GM21619 (cell line): ENCODE measurements at regions not wholly inside any gene's neighbourhood (a gene's known extent, or its start where the extent isn't known, plus 50 kb on each side); places are given as distances from the start of the nearest gene placed in this dataset.

ENCODE experiments used
- ATAC-seq: cut with Tn5 transposase; IDR thresholded peaks from one replicate; pipeline ENCODE4 v1.9.1; 2021; ENCODE audit not compliant: unreplicated experiment

DNA sequence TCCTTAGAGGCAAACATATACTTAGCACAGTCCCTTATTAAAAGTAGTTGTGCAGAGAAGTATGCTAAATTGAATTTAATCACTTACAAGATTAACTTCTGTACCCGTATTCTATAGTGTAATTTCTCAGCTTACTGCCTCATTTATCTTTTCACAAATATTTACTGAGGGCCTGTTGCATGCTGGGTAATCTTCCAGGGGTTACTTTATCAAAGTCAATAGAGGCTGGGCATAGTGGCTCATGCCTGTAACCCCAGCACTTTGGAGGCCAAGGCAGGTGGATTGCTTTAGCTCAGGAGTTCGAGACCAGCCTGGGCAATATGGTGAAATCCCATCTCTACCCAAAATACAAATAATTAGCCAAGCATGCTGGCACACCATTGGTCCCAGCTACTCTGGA, 111.7 kb upstream of the RAB27B start:
- ATAC-seq = no peak

DNA sequence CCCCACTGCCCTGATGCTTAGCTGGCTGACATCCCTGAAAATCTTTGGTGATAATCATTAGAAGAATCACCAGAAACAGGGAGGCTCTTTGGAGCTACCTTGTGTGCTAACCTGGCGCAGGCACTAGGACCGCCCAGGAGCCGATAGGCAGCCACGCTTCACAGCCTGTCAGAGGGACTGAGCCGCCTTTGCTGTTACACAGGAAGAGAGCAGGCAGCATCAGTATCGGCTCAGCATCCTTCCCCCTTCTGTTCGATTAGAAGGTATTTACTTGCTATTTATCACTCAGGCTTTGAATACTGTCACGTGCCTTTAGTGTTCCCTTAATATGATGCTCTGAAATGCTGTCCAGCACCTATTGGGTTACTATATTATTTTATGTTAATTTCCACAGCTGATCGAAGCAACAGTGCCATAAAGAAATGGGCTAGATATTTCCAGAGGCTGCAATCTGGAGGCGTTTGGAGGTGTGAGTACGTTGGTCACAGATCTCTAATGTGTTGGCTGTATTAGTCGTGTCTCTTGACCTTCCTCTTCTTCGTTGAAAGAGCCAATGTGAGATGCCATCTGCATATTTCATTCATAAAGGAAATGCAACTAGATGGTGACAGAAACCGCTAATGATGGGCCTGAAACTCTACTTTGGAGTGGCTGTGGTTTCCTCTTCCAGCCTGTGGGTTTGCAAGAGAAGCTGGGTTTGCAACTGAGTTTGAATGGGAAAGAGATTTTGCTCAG, 110.4 kb upstream of the RAB27B start:
- peak; percentile 83 for ATAC-seq

DNA sequence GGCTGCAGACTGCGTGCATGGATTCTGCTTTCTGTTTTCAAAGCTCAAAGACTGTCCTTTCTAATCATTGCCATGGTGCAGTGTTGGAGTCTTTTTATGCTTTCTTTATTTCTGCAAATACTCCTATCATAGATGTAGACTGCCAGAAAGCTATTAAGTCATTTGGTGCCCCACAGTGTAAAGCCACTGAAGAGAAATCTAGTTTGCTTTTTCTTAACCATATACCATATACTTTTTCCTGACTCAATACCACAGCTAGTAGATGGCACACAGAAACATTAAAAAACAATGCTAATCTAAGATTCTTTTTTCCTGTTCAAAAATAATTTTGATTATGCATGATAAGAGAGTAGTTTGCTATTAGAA, 109.9 kb upstream of the RAB27B start:
- no peak for ATAC-seq

DNA sequence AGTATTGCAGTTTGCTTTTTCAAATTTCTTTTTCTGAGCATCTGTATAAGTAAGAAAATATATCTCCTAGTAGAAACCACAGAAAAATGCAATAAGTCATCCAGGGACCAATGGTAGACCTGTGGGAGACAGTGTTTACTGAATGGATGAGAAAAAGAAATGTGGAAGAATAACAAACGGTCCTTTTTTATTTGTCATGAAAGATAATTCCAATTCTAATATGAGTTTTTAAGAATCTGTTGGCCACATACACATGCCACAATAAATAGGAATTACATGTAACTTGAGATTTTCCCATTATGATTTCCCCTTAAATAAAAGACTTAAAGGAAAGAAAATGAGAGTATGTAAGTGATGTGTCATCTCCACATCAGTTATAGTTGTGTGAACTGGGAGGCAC, 107.7 kb upstream of the RAB27B start:
- no peak for ATAC-seq

DNA sequence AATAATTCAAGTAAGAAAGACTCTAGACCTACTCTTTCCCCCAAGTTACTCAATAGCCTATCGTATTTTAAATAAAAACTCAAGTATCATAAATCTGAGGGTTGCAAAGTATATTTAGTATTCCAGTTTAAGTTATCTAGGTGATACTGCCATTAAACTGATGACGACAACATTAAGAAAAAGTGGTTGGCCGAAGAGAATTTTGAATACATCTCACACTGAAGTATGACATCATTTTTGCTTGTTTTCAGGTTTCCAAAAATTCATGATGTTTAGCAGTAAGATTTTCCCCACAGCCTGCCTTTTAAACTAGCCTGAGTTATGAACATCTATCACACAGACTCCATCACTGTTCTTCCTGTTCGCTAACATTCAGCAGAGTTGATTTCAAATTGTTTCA, 102.1 kb upstream of the RAB27B start:
- ATAC-seq = no peak

DNA sequence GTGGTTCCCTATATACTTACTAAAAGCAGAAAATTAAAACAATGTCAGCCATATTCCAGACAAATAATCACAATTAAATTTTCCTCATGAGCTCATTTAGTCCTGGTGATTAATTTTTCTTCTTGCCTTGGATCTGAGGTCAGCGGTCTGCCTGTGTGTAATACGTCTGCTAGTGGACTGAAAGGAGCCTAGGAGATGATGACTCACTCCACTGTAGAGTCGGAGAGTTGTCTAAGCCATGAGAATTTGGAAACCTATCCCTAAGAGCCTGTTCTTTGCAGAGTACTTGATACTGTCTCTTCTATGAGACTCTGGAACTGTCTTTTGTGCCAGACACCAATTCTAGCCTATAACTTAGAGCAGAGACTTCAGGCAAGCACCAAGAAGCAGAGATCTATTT, 94.2 kb upstream of the RAB27B start:
- no peak for ATAC-seq

DNA sequence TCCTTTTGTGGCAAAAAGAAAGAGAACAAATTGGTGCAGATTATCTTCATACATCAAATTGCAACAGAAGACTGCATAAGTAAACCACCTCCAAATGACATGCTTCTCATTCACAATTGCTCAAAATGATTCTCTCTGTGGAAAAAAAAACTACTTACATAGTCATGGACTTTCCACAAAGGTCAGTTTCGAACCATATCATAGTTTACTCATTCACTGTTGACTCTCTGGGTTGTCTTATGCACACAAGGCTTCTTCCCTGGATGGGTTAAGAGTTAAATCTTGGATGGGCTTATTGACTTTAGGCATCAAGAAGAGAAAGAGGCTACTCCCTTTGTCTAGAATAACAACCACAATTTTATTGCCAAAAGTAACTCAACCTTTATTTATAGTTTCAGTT, 91.3 kb upstream of the RAB27B start:
- no peak for ATAC-seq

DNA sequence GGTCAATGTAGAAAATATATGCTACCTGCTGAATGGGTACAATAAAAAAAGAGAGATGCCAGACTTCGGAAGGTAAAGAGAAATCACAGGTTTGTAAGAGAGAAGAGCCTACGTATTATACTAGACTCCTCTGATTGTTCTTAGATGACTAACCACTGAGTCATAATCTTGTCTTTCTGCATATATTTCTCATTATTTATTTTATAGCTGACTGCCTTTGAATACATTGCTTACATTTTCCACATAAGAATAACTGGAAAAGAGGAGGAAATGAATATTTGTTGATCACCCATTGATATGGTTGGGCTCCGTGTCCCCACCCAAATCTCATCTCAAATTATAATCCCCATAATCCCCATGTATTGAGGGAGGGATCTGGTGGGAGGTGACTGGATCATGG, 90.3 kb upstream of the RAB27B start:
- ATAC-seq = no peak

DNA sequence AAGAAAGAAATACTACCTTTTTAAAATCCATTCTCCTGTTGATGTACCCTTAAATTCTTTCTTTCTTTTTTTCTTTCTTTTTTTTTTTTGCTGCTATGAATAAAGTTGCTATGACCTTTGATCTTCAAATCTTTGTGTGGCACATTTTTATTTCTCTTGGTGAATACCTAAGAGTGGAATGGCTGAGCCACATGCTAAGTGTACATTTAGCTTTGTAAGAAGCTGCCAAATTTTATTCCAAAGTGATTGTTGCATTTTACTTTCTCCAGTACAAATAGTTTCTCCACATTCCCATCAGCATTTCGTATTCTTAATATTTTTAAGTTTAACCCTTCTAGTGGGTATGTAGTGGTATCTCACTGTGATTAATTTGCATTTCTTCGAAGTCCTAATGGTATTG, 88.8 kb upstream of the RAB27B start:
- no peak for ATAC-seq

DNA sequence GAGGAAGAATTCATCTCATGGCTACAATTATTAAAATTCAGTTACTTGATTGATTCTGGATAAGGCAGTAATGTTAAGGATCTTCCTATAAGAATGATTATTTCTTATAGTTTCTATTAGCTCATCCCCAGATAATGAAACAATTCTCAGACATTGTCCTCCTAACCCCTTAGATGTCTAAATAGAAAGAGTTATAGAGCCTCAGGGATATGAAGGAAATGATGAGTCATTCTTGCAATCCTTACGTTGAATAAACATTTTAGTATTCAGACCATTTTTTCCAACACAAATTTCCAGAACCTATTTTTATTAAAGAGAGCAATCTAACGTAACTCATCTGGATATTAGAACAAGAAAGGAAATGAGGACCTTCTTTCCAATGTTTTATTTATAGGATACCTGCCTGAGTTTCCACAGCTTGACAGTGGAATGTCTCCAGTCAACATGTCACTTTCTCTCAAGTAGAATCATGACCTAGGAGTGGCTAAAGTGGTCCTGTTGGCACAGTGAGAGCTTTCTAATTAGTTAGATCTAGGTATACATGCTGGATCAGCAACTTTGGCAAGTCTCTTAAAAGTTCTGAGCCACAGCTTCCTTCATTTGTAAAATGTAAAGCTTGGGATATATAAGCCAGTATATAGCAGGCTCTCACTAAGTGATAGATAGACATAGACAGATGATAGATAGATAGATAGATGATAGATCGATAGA, 88.0 kb upstream of the RAB27B start:
- ATAC-seq = no peak

DNA sequence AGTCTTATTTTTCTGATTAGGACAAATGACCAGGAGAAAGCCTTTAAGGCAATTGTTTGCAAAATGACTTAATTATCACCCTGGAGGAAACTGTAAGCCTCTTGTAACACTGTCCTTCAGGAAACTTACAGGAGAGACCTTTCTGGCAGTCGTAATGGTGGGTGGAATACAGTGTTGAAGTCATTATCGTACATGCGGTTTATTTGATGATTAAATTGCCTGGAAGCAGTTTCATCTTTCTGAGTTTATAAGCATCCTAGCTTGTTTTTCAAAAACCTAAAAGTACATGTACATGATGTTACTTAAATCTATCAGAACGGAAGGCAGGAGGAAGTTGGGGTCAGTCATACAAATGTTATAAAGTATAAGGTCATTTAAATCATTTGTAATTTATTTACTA, 86.2 kb upstream of the RAB27B start:
- ATAC-seq = no peak

DNA sequence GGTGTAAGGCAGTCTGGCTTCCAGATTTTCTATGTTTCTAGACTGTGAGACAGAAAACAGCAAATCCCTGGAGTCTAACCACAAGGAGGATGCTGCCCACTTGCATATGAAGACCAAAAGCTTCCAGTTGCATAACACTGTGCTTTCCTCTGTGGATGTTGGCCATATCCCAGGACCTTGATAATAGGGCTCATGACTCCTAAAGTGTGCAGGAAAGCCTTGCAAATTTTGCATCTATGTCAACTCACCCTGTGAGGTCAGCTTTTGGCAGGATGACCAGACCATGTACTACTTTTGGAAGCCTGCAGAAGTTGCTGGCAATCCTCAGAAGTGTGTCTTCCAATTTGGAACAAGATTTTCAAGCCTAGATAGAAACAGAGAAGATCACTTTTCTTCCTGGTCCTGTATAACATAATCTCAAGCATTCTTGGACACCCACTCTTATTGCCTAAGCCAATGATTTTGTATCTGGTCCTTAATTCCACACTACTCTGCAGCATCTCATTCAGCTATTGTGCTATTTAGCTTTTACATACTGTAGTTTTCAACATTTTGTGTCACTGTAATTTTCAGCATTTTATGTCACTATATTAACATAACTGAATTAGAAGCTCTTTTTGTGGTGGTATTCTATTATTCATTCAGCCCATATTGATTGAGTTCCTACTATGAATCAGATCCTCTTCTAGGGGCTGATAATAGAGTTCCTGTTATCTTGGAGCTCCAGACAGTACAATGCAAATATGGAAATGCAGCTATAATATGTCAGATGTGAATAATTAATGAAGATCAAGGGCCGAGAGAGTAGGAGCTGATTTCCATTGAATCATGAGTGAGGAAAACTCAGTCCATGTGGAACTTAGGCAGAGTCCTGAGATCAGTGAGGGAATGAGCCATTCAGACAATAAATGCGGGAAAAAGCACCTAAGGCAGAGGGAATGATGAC, 85.3 kb upstream of the RAB27B start:
- no peak for ATAC-seq

DNA sequence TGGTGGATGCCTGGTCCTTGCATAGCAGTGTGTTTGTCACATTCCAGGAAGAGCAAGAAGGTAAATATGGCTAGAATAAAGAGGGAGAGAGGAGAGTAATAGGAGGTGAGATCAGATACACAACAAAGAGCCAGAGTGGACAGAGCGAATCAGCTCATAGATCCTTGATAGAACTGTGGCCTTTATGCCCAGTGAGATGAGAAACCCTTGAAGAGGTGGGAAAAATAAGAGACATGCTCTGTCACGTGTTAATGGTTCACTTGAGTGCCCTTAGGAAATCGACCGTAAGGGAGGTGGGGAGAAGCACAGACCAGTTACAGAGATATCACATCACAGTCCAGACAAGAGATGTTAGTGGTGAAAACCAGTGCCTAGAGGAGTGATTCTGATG, 84.7 kb upstream of the RAB27B start:
- ATAC-seq = no peak

DNA sequence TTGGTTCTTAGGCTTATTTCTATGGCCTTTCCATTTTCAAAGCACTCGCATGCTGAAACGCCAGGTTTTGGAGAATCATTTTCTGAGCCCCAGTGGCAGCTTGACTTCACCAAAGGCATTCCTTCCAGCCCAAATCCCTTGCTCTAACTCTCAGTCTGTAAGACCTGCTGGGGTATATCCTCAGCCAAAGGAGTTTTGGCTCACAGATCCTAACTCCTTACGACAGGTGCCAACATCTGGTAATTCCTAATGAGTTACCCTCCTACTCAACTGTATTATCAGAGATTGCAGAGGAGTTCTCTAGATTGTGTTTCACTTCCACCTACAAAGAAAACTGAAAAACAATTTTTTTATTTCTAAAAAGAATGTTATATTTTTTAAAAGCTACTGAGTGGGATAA, 79.0 kb upstream of the RAB27B start:
- ATAC-seq = no peak

DNA sequence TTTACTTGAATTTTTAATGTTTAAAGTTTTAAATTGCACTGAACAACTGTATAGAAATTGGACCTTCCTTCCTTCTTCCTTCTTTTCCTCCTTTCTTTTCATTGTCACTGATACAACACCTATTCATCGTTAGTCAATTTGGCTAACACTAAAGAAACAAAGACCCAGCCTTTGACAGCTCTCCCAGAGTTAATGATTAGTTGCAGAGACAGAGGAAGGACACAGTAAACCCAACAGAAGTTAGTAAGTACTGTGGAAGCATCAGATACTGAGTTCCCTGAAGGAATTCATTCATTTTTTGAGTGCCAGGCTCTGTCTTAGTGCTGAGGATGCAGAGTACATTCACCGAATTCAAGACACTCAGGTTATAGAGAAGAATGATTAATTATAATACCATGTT, 77.9 kb upstream of the RAB27B start:
- ATAC-seq = no peak

DNA sequence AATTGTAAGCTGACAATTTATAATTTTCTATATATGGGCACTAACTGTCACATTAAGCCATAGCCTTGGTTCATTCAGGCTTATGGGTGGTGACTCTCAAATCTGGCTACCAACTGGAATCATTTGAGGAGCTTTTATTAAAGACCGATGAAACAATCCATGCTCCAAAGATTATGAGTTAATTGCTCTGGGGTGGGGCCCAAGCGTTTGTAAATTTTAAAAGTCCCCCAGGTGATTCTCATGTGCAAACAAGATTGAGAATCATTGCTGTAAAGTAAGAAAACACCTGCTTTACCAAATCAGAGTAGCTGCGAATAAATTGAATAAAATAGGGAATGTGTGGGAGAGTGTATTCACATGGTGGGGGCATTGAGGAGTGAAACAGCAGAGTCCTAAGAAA, 76.1 kb upstream of the RAB27B start:
- no peak for ATAC-seq

DNA sequence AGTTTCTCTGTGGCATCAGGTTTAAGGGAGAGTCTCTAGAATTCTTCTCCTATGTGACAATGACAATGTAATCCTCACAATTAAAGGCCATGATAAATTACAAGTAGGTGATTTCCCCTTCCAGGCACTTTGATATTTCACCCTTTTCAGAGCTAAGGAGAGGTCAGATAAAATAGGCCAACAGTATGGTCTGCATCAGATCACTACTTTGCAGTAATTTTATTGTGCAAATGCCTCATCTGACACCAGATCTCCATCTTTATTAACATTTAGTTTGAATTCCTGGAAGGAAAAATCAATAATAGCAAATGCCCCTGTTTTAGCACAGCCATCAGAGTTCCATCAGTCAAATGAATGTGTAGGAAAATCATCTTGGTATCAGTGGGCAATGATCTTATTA, 72.8 kb upstream of the RAB27B start:
- no peak for ATAC-seq

DNA sequence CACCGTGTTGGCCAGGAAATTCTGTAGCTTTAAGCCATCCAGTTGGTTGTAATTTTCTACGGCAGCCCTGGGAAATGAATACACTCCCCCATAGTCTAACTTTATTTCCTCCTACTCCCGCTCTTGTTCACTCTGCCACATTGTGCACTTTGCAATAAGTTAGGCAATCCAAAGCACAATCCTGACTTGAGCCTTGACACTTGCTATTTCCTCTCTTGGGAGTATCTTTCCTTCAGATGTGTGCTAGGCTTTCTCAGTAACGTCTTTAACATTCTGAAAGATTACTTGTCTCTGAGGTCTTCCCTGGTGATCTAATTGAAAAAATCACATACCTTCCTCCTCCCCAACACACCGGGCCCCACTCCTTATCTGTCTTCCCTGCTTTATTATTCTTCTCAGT, 65.9 kb upstream of the RAB27B start:
- no peak for ATAC-seq

DNA sequence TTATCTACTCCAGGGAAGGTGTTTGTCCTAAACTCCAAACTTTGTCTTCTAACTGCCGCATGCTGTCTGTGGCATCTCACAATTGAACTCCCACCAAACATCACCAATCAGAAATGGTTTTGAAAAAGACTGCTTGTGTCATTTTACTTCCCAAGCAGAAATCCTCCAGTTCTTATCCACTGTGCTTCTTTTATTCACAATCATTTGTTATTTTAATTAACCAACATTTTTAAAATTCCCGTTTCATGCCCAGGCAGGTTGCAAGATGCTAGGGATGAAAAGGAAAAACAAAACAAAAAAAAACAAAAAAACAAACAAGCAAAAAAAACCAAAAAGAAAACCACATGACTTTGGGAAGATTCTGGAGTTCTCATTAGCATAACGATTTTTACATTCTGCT, 63.5 kb upstream of the RAB27B start:
- no peak for ATAC-seq

DNA sequence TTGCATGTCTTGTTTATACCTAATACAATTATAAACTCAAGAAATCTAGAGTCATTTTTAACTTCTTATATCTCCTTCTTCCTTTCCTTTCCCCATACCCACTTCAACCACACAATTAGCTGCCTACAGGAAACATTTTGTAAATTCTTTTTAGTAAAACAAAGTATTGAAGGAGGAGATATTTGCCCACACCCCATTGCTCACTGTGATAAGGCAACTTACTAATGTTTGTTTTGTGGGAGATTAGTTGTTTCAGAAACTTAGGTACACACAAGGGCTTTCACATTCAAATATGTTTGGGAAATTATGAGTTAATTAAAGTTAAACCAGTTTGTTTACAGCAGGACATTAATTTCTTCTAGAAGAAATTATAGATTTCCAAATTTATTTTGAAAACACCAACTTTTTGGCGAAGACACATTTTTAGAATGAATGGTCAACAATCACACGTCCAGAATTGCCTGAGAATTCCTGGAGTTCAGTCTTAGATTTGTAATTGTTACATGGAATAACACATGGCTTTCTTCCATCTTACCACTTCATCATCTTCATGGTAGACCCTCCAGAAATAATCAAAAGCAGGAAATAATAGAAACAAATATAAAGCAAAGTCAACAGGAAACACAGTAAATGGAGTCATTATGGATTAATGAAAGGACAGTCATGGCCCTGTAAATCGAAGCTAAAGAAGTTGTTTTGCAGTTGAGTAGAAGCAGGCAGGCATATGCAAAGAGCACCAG, 62.5 kb upstream of the RAB27B start:
- no peak for ATAC-seq

DNA sequence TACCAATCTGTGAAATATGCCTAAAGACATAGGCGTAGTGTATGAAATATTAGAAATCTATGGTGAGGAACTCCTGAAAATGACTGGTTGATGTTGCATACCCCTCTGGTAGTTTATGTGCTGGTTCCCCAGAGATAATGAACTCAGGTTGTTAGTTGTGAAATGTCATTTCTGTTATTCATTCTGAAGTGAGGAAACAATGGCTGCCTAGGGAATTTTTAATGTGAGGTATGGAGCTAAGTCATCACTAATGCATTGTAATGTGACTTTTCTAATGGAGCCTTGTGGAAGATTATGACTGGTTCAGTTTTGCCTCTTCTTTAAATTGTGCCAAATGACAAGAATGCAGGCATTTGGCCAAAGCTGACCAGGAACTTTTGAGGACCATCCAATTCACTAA, 61.6 kb upstream of the RAB27B start:
- ATAC-seq = no peak
